Endodermal cell (in vitro differentiated cells): ENCODE measurements at regions not wholly inside any gene's neighbourhood (a gene's known extent, or its start where the extent isn't known, plus 50 kb on each side); places are given as distances from the start of the nearest gene placed in this dataset.

Source experiments
- DNase-seq: peaks from one replicate; pipeline ENCODE4 v3.0.0-alpha.2; 2017
- H3K27ac ChIP-seq: 2 replicates; pipeline ENCODE4 v1.5.1; 2013; ENCODE audit warnings: mild to moderate bottlenecking, low read depth, low read length, moderate library complexity
- H3K27me3 ChIP-seq: 2 replicates; pipeline ENCODE4 v1.6.1; 2013; ENCODE audit warnings: mild to moderate bottlenecking, low read length, moderate library complexity; ENCODE audit not compliant: insufficient read depth, control insufficient read depth, poor library complexity, severe bottlenecking
- H3K36me3 ChIP-seq: 2 replicates; pipeline ENCODE4 v1.7.0; 2013; ENCODE audit warnings: mild to moderate bottlenecking, low read length, moderate library complexity; ENCODE audit not compliant: control insufficient read depth, insufficient read depth
- H3K4me1 ChIP-seq: one replicate; pipeline ENCODE4 v1.7.0; 2013; ENCODE audit warnings: low read length; ENCODE audit not compliant: control insufficient read depth, insufficient read depth
- H3K4me3 ChIP-seq: 2 replicates; pipeline ENCODE4 v1.5.1; 2013; ENCODE audit warnings: mild to moderate bottlenecking, low read length, moderate library complexity
- H3K9ac ChIP-seq: 2 replicates; pipeline ENCODE4 v1.6.1; 2013; ENCODE audit warnings: mild to moderate bottlenecking, low read length, moderate library complexity; ENCODE audit not compliant: poor library complexity, severe bottlenecking; ENCODE audit errors: extremely low read depth
- H3K9me3 ChIP-seq: 2 replicates; pipeline ENCODE4 v1.6.1; 2013; ENCODE audit warnings: mild to moderate bottlenecking, low read length, moderate library complexity; ENCODE audit not compliant: control insufficient read depth
- H3K27ac Mint-ChIP-seq: 2 replicates; pipeline ENCODE4 v1.8.0; 2020; ENCODE audit warnings: mixed read lengths
- H3K27me3 Mint-ChIP-seq: 2 replicates; pipeline ENCODE4 v1.8.0; 2021; ENCODE audit warnings: mild to moderate bottlenecking, mixed read lengths; ENCODE audit not compliant: insufficient read depth
- H3K36me3 Mint-ChIP-seq: 2 replicates; pipeline ENCODE4 v1.8.0; 2020; ENCODE audit warnings: low read depth, mixed read lengths
- H3K4me1 Mint-ChIP-seq: 2 replicates; pipeline ENCODE4 v1.8.0; 2020; ENCODE audit warnings: mixed read lengths
- H3K4me3 Mint-ChIP-seq: 2 replicates; pipeline ENCODE4 v1.8.0; 2020; ENCODE audit warnings: mild to moderate bottlenecking, moderate library complexity, mixed read lengths
- H3K9me3 Mint-ChIP-seq: 2 replicates; pipeline ENCODE4 v1.8.0; 2020; ENCODE audit warnings: mild to moderate bottlenecking, mixed read lengths
- WGBS, 2 experiments: methylation state at CpG; one replicate each; pipeline versions ENCODE4 v1.1.5 to v1.1.7; 2013; ENCODE audit warnings: missing lambda C conversion rate in 2 of 2, mixed read lengths in 1 of 2; ENCODE audit not compliant: insufficient coverage in 1 of 2, insufficient read length in 1 of 2; 5-methylcytosine and 5-hydroxymethylcytosine counted together
- TF ChIP-seq, protein P1 (sequence below): fragments of 200-600 bp; sonication (generic); conservative IDR thresholded peaks from 2 replicates; pipeline ENCODE4 v1.5.0; 2021; ENCODE audit warnings: antibody characterized with exemption, mild to moderate bottlenecking

DNA sequence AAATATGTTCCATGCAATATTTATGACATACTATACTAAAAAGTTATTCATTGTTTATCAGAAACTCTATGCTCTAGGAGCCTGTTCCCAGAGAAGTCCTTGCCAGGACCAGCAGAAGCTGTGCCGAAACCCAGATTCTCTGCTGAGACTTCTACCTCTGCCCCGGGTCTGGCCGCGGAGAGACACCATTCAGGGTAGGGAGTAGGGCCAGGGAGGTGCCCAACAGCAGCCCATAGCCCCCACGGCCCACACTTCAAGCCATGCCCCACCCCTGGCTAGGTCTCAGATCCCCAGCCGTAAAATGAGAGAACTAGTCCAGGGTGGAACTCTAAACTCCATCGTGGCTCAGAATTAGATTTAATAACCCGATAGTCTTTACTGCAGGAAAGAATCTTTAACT, 102.9 kb downstream of the ZFP36L2 start:
- H3K27ac Mint-ChIP-seq: no peak overlapping the region
- no peak overlapping the region for H3K4me3 Mint-ChIP-seq
- no peaks in the 10 kb centered on the region for H3K4me1 Mint-ChIP-seq
- H3K36me3 ChIP-seq: no peaks in the 10 kb centered on the region
- peaks cover 13% of the 10 kb centered on the region for H3K9me3 Mint-ChIP-seq
- no peaks in the 10 kb centered on the region for H3K36me3 Mint-ChIP-seq
- 85 to 91% methylated on average over 5 to 8 of the region's 8 CpGs for WGBS, 2 experiments
- peaks cover 3% of the 10 kb centered on the region for H3K27me3 Mint-ChIP-seq
- no peak overlapping the region for H3K27ac ChIP-seq
- H3K9me3 ChIP-seq: peaks cover 13% of the 10 kb centered on the region
- no peaks in the 10 kb centered on the region for H3K4me1 ChIP-seq
- H3K27me3 ChIP-seq: no peaks in the 10 kb centered on the region
- no peak overlapping the region for H3K9ac ChIP-seq
- TF ChIP-seq, protein P1, sequence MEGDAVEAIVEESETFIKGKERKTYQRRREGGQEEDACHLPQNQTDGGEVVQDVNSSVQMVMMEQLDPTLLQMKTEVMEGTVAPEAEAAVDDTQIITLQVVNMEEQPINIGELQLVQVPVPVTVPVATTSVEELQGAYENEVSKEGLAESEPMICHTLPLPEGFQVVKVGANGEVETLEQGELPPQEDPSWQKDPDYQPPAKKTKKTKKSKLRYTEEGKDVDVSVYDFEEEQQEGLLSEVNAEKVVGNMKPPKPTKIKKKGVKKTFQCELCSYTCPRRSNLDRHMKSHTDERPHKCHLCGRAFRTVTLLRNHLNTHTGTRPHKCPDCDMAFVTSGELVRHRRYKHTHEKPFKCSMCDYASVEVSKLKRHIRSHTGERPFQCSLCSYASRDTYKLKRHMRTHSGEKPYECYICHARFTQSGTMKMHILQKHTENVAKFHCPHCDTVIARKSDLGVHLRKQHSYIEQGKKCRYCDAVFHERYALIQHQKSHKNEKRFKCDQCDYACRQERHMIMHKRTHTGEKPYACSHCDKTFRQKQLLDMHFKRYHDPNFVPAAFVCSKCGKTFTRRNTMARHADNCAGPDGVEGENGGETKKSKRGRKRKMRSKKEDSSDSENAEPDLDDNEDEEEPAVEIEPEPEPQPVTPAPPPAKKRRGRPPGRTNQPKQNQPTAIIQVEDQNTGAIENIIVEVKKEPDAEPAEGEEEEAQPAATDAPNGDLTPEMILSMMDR: no peak
- H3K4me3 ChIP-seq: no peak overlapping the region
- no peak for DNase-seq

DNA sequence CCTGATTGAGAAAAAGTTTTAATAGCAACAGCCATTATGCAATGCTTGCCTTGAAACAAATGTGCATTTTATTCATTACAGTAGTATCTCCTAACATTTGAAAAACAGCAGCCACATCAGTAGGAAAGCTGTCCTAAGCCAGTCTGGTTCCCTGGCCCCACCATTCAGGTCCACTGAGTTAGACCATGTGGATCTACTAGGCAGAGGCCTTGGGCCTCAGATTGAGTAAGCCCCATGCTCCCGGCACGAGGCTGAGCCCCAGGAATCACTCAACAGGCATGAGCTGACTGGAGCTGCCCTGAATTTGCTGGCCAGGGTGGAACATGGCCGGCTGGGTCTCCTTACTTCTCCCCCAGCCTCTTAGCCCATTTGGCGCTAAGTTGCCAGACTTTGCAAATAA, 103.4 kb downstream of the ZFP36L2 start:
- TF ChIP-seq, protein P1: no peak

DNA sequence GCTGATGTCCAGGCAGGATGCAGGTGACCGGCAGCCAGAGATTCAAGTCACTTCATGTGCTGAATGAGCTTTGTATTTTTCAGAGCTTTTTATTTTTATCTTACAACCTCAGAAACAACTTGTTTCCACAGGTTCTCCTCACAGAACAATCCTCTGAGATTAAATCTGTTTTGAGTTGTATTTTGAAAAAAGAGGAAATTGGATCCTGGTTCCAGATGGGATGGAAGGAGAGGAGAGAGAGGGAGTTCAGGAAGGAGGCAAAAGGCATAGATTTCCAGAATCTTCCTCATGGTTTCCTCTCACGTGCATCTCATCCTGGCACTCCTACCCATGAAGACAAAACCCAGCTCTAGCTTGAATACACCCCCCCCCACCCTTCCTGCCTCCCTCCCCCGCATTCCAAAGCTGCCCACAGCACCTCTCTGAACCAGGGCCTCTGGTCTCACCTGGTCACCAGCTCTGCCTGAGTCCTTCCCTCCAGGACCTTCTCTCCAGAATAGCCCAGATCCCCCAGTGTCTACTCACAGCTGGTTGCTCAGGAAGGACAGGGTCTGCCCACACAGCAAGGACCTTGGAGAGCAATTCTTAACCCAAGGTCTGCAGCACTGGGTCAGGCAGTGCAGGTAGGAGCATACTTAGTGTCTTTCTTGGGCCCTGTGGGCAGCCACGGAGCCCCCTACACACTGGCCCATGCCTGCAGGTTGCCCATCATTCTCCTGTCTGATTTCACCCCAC, 104.7 kb downstream of the ZFP36L2 start:
- no peaks in the 10 kb centered on the region for H3K36me3 ChIP-seq
- peaks cover 3% of the 10 kb centered on the region for H3K4me1 Mint-ChIP-seq
- no peak for DNase-seq
- H3K9me3 Mint-ChIP-seq: peaks cover 13% of the 10 kb centered on the region
- H3K4me3 ChIP-seq: no peak overlapping the region
- H3K27ac ChIP-seq: no peak overlapping the region
- no peak overlapping the region for H3K27ac Mint-ChIP-seq
- no peaks in the 10 kb centered on the region for H3K27me3 ChIP-seq
- no peak overlapping the region for H3K9ac ChIP-seq
- WGBS, 2 experiments: 89 to 100% methylated on average over 1 to 4 of the region's 4 CpGs
- TF ChIP-seq, protein P1: no peak
- H3K4me1 ChIP-seq: no peaks in the 10 kb centered on the region
- peaks cover 22% of the 10 kb centered on the region for H3K9me3 ChIP-seq
- H3K4me3 Mint-ChIP-seq: no peak overlapping the region
- no peaks in the 10 kb centered on the region for H3K27me3 Mint-ChIP-seq
- no peaks in the 10 kb centered on the region for H3K36me3 Mint-ChIP-seq

More for the DNA sequence above, 103.4 kb downstream of the ZFP36L2 start:
- Histone ChIP-seq H3K27ac (no peak overlapping the region), H3K9ac (no peak overlapping the region), H3K36me3 (no peaks in the 10 kb centered on the region), H3K9me3 (peaks cover 18% of the 10 kb centered on the region), H3K4me1 (no peaks in the 10 kb centered on the region), H3K27me3 (no peaks in the 10 kb centered on the region), H3K4me3 (no peak overlapping the region)
- Mint-ChIP-seq H3K4me1 (no peaks in the 10 kb centered on the region), H3K27ac (no peak overlapping the region), H3K27me3 (peaks cover under 1% of the 10 kb centered on the region), H3K9me3 (peaks cover 13% of the 10 kb centered on the region), H3K4me3 (no peak overlapping the region), H3K36me3 (no peaks in the 10 kb centered on the region)
- 83 to 88% methylated on average over 1 to 4 of the region's 4 CpGs for WGBS, 2 experiments
- no peak for DNase-seq
